Tibial nerve (tissue), 4 donors: ENCODE measurements at regions not wholly inside any gene's neighbourhood (a gene's known extent, or its start where the extent isn't known, plus 50 kb on each side); places are given as distances from the start of the nearest gene placed in this dataset.
"Not testable (repeated sequence)": the region's sequence is repeated elsewhere in the genome, so short reads cannot be mapped to it uniquely, and the experiment has no call there.

ENCODE experiments used
- DNase-seq, 2 donors: peaks; one replicate each; pipeline ENCODE4 v3.0.0-alpha.2; 2019; ENCODE audit warnings: low spot score in 2 of 2
- H3K27ac ChIP-seq, 4 donors: fragments of 200-600 bp; sonication (generic) in 3 of 4; one replicate each; pipeline ENCODE4 v1.5.1; 2017 to 2019; ENCODE audit warnings: mild to moderate bottlenecking in 1 of 4
- H3K27me3 ChIP-seq, 2 donors: fragments of 200-600 bp; sonication (generic) in 1 of 2; one replicate each; pipeline versions ENCODE4 v1.5.1 to v1.6.0; 2017 to 2019
- H3K36me3 ChIP-seq, 3 donors: fragments of 200-600 bp; sonication (generic); one replicate each; pipeline ENCODE4 v1.5.1; 2018 to 2019
- H3K4me1 ChIP-seq, 4 donors: fragments of 200-600 bp; sonication (generic) in 3 of 4; one replicate each; pipeline ENCODE4 v1.5.1; 2017 to 2019
- H3K4me3 ChIP-seq, 4 donors: fragments of 200-600 bp; sonication (generic) in 3 of 4; one replicate each; pipeline ENCODE4 v1.5.1; 2017 to 2019; ENCODE audit warnings: mild to moderate bottlenecking in 1 of 4, moderate library complexity in 1 of 4
- H3K9me3 ChIP-seq, 4 donors: fragments of 200-600 bp; sonication (generic) in 3 of 4; one replicate each; pipeline ENCODE4 v1.5.1; 2017 to 2019
- EP300 ChIP-seq, 2 donors: sonication (generic); formaldehyde crosslinking; IDR thresholded peaks; one replicate each; pipeline ENCODE4 v1.6.1; 2017; ENCODE audit warnings: antibody characterized with exemption in 2 of 2, mild to moderate bottlenecking in 1 of 2
- POLR2A ChIP-seq, 2 donors: fragments of 450-650 bp; IDR thresholded peaks; one replicate each; pipeline ENCODE4 v1.6.1; 2017; ENCODE audit warnings: antibody characterized with exemption in 2 of 2, mild to moderate bottlenecking in 2 of 2, moderate library complexity in 2 of 2
- WGBS, 2 donors: methylation state at CpG; one replicate each; pipeline ENCODE4 v1.1.5; 2018; 5-methylcytosine and 5-hydroxymethylcytosine counted together

- Histone ChIP-seq H3K4me1 (peaks cover 0 to 32% (median 4%) of the 10 kb centered on the region in 4 donors), H3K27ac (peak overlapping the region; percentile 45 to 92 (median 88)), H3K27me3 (peaks cover 0 to 47% of the 10 kb centered on the region in 2 donors), H3K4me3 (peak overlapping the region; percentile 28 to 64 (median 58))
- peak in 1 of 2 donors; percentile 40 for DNase-seq
- WGBS, 2 donors, result 22 to 27% methylated on average over 35 of the region's 35 CpGs
- H3K9me3 ChIP-seq, H3K36me3 ChIP-seq: not testable (repeated sequence)
- TF ChIP-seq POLR2A (IDR thresholded peaks at IDR 0.05), result peak; percentile 21 to 31
Observed at GRCh38 chr9:62798884-62799850, 1609.3 kb downstream of the SPATA31A7 start.

GRCh38 chr9:62799851-62800371 is 1610.1 kb downstream of the SPATA31A7 start:
- H3K4me1 ChIP-seq, result peaks cover 0 to 32% (median 4%) of the 10 kb centered on the region in 4 donors
- peak overlapping the region; percentile 28 to 64 (median 58) for H3K4me3 ChIP-seq
- peak overlapping the region; percentile 45 to 92 (median 88) for H3K27ac ChIP-seq
- DNase-seq, H3K36me3 ChIP-seq, H3K9me3 ChIP-seq: not testable (repeated sequence)
- H3K27me3 ChIP-seq, result peaks cover 0 to 54% of the 10 kb centered on the region in 2 donors
- WGBS, 2 donors, result 9 to 20% methylated on average over 31 to 32 of the region's 36 CpGs
- peak in 1 of 2 donors; percentile 60 for TF ChIP-seq EP300 (IDR thresholded peaks at IDR 0.05)

- peak overlapping the region; percentile 45 to 92 (median 88) for H3K27ac ChIP-seq
- DNase-seq, result peak in 1 of 2 donors; percentile 23
- peak overlapping the region; percentile 28 to 64 (median 58) for H3K4me3 ChIP-seq
- H3K36me3 ChIP-seq, H3K9me3 ChIP-seq: not testable (repeated sequence)
- WGBS, 2 donors, result 33 to 43% methylated on average over 28 to 30 of the region's 30 CpGs
- peaks cover 0 to 32% (median 4%) of the 10 kb centered on the region in 4 donors for H3K4me1 ChIP-seq
- H3K27me3 ChIP-seq, result peaks cover 0 to 62% of the 10 kb centered on the region in 2 donors
Observed at GRCh38 chr9:62800451-62801371, 1610.9 kb downstream of the SPATA31A7 start.

GRCh38 chr9:62801372-62801811 is 1611.6 kb downstream of the SPATA31A7 start:
- DNase-seq, result peak in 1 of 2 donors; percentile 21
- Histone ChIP-seq H3K27me3 (peaks cover 0 to 63% of the 10 kb centered on the region in 2 donors), H3K27ac (peak overlapping the region; percentile 45 to 92 (median 88)), H3K4me1 (peaks cover 0 to 32% (median 4%) of the 10 kb centered on the region in 4 donors), H3K4me3 (peak overlapping the region; percentile 28 to 64 (median 58))
- not testable (repeated sequence) for H3K36me3 ChIP-seq, H3K9me3 ChIP-seq
- 26 to 31% methylated on average over 15 of the region's 15 CpGs for WGBS, 2 donors

GRCh38 chr9:62801961-62802718 is 1612.3 kb downstream of the SPATA31A7 start:
- DNase-seq, result peak; percentile 43 to 67
- H3K27me3 ChIP-seq, result peaks cover 0 to 63% of the 10 kb centered on the region in 2 donors
- peak overlapping the region; percentile 28 to 64 (median 58) for H3K4me3 ChIP-seq
- H3K4me1 ChIP-seq, result peaks cover 0 to 32% (median 4%) of the 10 kb centered on the region in 4 donors
- peak overlapping the region; percentile 45 to 92 (median 88) for H3K27ac ChIP-seq
- not testable (repeated sequence) for H3K9me3 ChIP-seq, H3K36me3 ChIP-seq
- WGBS, 2 donors, result 4% methylated on average over 57 to 63 of the region's 63 CpGs
- peak in 1 of 2 donors; percentile 68 for TF ChIP-seq EP300 (IDR thresholded peaks at IDR 0.05)
- TF ChIP-seq POLR2A (IDR thresholded peaks at IDR 0.05), result peak in 1 of 2 donors; percentile 22

GRCh38 chr9:62802719-62803079 is 1612.9 kb downstream of the SPATA31A7 start:
- not testable (repeated sequence) for H3K9me3 ChIP-seq, DNase-seq, H3K36me3 ChIP-seq
- 11% methylated on average over 9 of the region's 9 CpGs for WGBS, 2 donors
- Histone ChIP-seq H3K4me3 (peak overlapping the region; percentile 28 to 64 (median 58)), H3K27ac (peak overlapping the region; percentile 45 to 92 (median 88)), H3K27me3 (peaks cover 0 to 63% of the 10 kb centered on the region in 2 donors), H3K4me1 (peaks cover 0 to 32% (median 4%) of the 10 kb centered on the region in 4 donors)

- Histone ChIP-seq H3K4me3 (peak overlapping the region in 2 of 4 donors; percentile 58 to 64), H3K4me1 (peaks cover 0 to 32% (median 4%) of the 10 kb centered on the region in 4 donors), H3K27ac (peak overlapping the region in 1 of 4 donors; percentile 91), H3K27me3 (peaks cover 0 to 63% of the 10 kb centered on the region in 2 donors)
- not testable (repeated sequence) for DNase-seq, H3K36me3 ChIP-seq, H3K9me3 ChIP-seq
- WGBS, 2 donors, result 56 to 60% methylated on average over 2 of the region's 2 CpGs
Observed at GRCh38 chr9:62803099-62803498, 1613.3 kb downstream of the SPATA31A7 start.

- not testable (repeated sequence) for DNase-seq, H3K27ac ChIP-seq, H3K36me3 ChIP-seq, H3K4me3 ChIP-seq, H3K9me3 ChIP-seq
- 45 to 46% methylated on average over 1 of the region's 1 CpG for WGBS, 2 donors
- H3K4me1 ChIP-seq, result peaks cover 0 to 25% (median 4%) of the 10 kb centered on the region in 4 donors
- H3K27me3 ChIP-seq, result peaks cover 0 to 56% of the 10 kb centered on the region in 2 donors
Observed at GRCh38 chr9:62804314-62804713, 1614.5 kb downstream of the SPATA31A7 start.

GRCh38 chr9:62807424-62807823 is 1617.6 kb downstream of the SPATA31A7 start:
- not testable (repeated sequence) for H3K4me1 ChIP-seq, H3K27ac ChIP-seq, H3K36me3 ChIP-seq, H3K4me3 ChIP-seq, DNase-seq, H3K9me3 ChIP-seq
- 38 to 40% methylated on average over 3 of the region's 3 CpGs for WGBS, 2 donors
- peaks cover 0 to 26% of the 10 kb centered on the region in 2 donors for H3K27me3 ChIP-seq

GRCh38 chr9:62808081-62808480 is 1618.2 kb downstream of the SPATA31A7 start:
- H3K27me3 ChIP-seq, result peaks cover 0 to 21% of the 10 kb centered on the region in 2 donors
- 58 to 62% methylated on average over 3 of the region's 3 CpGs for WGBS, 2 donors

GRCh38 chr9:62810318-62810717 is 1620.5 kb downstream of the SPATA31A7 start:
- H3K4me1 ChIP-seq, H3K27ac ChIP-seq, DNase-seq, H3K9me3 ChIP-seq, H3K4me3 ChIP-seq, H3K27me3 ChIP-seq, H3K36me3 ChIP-seq: not testable (repeated sequence)
- 81 to 85% methylated on average over 6 of the region's 6 CpGs for WGBS, 2 donors

More at GRCh38 chr9:62808081-62808480, 1618.2 kb downstream of the SPATA31A7 start:
- H3K36me3 ChIP-seq, H3K4me1 ChIP-seq, H3K9me3 ChIP-seq, H3K27ac ChIP-seq, H3K4me3 ChIP-seq, DNase-seq: not testable (repeated sequence)
